ENCODE measurements at regions not wholly inside any gene's neighbourhood (a gene's known extent, or its start where the extent isn't known, plus 50 kb on each side); places are given as distances from the start of the nearest gene placed in this dataset.
"Not testable (repeated sequence)": the region's sequence is repeated elsewhere in the genome, so short reads cannot be mapped to it uniquely, and the experiment has no call there.

DNA sequence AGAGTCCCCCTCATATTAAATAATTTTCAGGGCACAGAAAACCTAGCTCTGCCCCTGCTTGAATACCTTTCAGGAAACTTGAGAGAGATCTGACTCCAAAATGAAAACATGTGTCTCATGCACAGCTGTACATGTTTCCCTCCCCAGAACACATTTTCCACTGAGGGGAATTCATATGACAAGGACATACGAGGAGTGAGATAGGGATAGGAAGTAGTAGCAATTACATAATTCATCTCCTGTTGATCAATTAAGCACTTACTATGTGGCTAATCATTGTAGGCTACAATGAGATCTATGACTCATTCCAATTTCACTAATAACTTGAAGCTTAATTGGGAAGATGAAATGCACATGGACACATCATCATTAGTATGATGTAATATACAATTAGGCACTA is 302.1 kb downstream of the PCDH11X start:
- DNase-seq (ENCODE audit: insufficient read length, low spot score): not testable (repeated sequence)
- FAIRE-seq: peak; percentile 83

- DNase-seq (ENCODE audit: insufficient read length, low spot score); FAIRE-seq: not testable (repeated sequence)
These were observed 311.6 kb downstream of the PCDH11X start for GRCh38 chrX:92090756-92091155.

- peak; percentile 16 for FAIRE-seq
- not testable (repeated sequence) for DNase-seq (ENCODE audit: insufficient read length, low spot score)
These were observed 319.0 kb downstream of the PCDH11X start for GRCh38 chrX:92098136-92098535.

- not testable (repeated sequence) for FAIRE-seq; DNase-seq (ENCODE audit: insufficient read length, low spot score)
These were observed 320.9 kb downstream of the PCDH11X start for GRCh38 chrX:92100095-92100494.

- not testable (repeated sequence) for FAIRE-seq; DNase-seq (ENCODE audit: insufficient read length, low spot score)
These were observed 326.5 kb downstream of the PCDH11X start for GRCh38 chrX:92105693-92106092.

DNA sequence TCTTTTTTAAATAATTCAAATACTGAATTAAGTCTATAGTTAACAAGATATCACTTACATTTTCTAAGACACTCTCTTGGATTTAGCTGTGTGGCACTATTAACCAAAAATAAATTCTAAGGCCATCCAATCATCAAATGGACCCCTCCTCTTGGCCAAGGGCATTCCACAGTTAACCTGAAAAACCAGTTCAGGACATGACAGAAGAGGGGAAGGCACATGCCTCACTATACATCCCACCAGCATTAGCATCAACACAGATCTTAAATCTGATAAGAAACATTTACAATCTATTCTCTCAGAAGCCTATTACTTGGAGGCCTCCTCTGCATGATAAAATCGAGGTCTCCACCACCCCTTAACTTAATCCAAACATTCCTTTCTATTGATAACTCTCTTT is 327.5 kb downstream of the PCDH11X start:
- not testable (repeated sequence) for FAIRE-seq; DNase-seq (ENCODE audit: insufficient read length, low spot score)

DNA sequence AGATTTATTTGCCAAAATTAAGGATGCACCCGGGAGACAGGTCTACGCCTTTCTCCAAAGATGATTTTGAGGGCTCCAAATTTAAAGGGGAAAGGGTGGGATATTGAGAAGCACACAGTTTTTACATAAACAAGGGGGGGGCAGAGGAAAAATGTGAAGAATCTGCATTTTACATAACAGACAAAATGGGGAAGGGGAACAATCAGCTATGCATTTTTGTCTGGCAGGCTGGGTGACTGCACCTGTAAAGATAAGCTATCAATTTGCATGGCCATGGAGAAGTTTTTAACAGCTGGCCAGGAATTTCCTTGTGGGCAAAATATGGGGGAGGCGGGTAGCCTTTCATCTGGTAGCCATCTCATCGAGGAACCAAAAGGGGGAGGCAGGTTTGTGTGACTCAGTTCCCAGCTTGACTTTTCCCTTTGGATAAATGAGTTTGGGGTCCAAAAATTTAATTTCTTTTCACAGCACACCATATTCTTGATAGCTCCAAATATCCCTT is 331.3 kb downstream of the PCDH11X start:
- FAIRE-seq: not testable (repeated sequence)

GRCh38 chrX:92117701-92118100 is 338.5 kb downstream of the PCDH11X start:
- not testable (repeated sequence) for DNase-seq (ENCODE audit: insufficient read length, low spot score); FAIRE-seq

More for the DNA sequence above, 331.3 kb downstream of the PCDH11X start:
- DNase-seq (ENCODE audit: insufficient read length, low spot score): not testable (repeated sequence)

- not testable (repeated sequence) for DNase-seq (ENCODE audit: insufficient read length, low spot score); FAIRE-seq
These were observed 383.9 kb downstream of the PCDH11X start for GRCh38 chrX:92163035-92163434.

DNA sequence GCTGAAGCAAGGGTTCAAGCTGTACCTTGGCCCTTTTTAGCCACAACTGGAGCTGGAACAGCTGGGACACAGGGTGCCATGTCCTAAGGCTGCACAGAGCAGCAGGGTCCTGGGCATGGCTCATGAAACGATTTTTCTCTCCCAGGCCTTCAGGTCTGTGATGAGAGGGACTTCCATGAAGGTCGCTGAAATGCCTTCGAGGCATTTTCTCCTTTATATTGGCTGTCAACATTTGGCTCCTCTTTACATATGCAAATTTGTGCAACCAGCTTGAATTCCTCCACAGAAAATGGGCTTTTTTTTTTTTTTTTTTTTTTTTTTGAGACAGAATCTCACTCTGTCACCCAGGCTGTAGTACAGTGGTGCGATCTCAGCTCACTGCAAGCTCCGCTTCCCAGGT is 430.8 kb downstream of the PCDH11X start:
- FAIRE-seq (no peak), DNase-seq (ENCODE audit: insufficient read length, low spot score) (no peak)
- no peak for TF ChIP-seq CTCF (IDR thresholded peaks at IDR 0.05; ENCODE audit: insufficient read depth, missing control alignments)

DNA sequence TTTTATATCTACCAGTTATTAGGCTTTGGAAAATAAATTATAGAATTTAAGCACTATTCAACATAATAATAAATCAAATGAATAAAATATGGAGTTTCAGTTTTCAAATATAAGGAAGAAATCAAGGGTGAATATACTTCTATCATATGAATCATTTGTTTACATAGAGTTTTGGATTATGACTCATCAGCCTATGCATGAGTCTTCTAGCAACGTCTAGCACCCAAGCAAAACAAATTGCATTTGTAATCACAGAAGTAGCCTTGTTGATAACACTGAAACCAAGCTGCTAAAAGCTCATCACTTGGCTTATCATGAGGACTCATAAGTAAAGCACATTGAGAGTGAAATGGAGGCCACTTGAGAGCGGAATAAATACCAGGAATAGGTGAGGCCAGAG is 434.6 kb downstream of the PCDH11X start:
- DNase-seq (ENCODE audit: insufficient read length, low spot score) (no peak), FAIRE-seq (no peak)
- TF ChIP-seq CTCF (IDR thresholded peaks at IDR 0.05; ENCODE audit: insufficient read depth, missing control alignments): no peak

GRCh38 chrX:92215011-92215410 is 435.8 kb downstream of the PCDH11X start:
- FAIRE-seq; DNase-seq (ENCODE audit: insufficient read length, low spot score): not testable (repeated sequence)

DNA sequence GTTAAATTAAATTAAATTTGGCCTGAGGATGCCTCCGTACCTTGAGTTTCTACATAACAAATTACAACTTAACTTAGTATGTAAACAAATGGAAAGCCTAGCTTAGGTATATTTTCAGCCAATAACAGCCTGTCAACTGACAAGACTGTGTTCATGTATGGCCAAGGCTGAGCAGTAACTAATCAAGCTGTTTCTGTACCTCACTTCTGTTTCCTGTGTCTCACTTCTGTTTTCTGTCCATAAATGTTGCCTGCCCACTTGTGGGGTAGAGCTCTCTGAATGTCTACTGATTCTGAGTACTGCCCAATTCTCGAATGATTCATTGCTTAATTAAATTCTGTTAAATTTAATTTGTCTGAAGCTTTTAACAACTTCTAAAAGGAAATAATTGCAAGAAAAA is 445.2 kb downstream of the PCDH11X start:
- FAIRE-seq (peak; percentile 35), DNase-seq (ENCODE audit: insufficient read length, low spot score) (no peak)
- TF ChIP-seq CTCF (IDR thresholded peaks at IDR 0.05; ENCODE audit: insufficient read depth, missing control alignments): no peak
